Stimulated activated memory B cell treated with anti-CD40 and anti-IgM and Interleukin-4, amounts not matched to agents 10 μg/mL and 1 μg/mL and 100 μg/mL, for 72 hours (primary cell): ENCODE measurements at regions not wholly inside any gene's neighbourhood (a gene's known extent, or its start where the extent isn't known, plus 50 kb on each side); places are given as distances from the start of the nearest gene placed in this dataset.

Experiments
- ATAC-seq: fragments of 150-1000 bp; cut with Tn5 transposase; 2 replicates; pipeline ENCODE4 v1.10.0; 2021
- H3K27ac Mint-ChIP-seq: one replicate; pipeline ENCODE4 v1.8.0; 2022; ENCODE audit warnings: mild to moderate bottlenecking, mixed read lengths
- H3K27me3 Mint-ChIP-seq: one replicate; pipeline ENCODE4 v1.8.0; 2022; ENCODE audit warnings: mixed read lengths
- H3K36me3 Mint-ChIP-seq: one replicate; pipeline ENCODE4 v1.8.0; 2022; ENCODE audit warnings: mixed read lengths
- H3K4me1 Mint-ChIP-seq: one replicate; pipeline ENCODE4 v1.8.0; 2022; ENCODE audit warnings: mixed read lengths
- H3K4me3 Mint-ChIP-seq: one replicate; pipeline ENCODE4 v1.8.0; 2022; ENCODE audit warnings: mild to moderate bottlenecking, moderate library complexity, mixed read lengths
- H3K9me3 Mint-ChIP-seq: one replicate; pipeline ENCODE4 v1.8.0; 2022; ENCODE audit warnings: mixed read lengths

- Mint-ChIP-seq H3K9me3 (peaks cover 13% of the 10 kb centered on the region), H3K4me3 (no peak overlapping the region), H3K4me1 (no peaks in the 10 kb centered on the region), H3K27ac (no peak overlapping the region), H3K36me3 (no peaks in the 10 kb centered on the region), H3K27me3 (no peaks in the 10 kb centered on the region)
- ATAC-seq, result no peak
Measured at GRCh38 chr2:52571380-52572347, 1195.9 kb upstream of the CHAC2 start.

- H3K4me1 Mint-ChIP-seq, result no peaks in the 10 kb centered on the region
- H3K9me3 Mint-ChIP-seq, result peaks cover 16% of the 10 kb centered on the region
- H3K27me3 Mint-ChIP-seq, result no peaks in the 10 kb centered on the region
- no peaks in the 10 kb centered on the region for H3K36me3 Mint-ChIP-seq
- H3K4me3 Mint-ChIP-seq, result no peak overlapping the region
- no peak for ATAC-seq
- H3K27ac Mint-ChIP-seq, result no peak overlapping the region
Measured at GRCh38 chr2:52570716-52571115, 1196.9 kb upstream of the CHAC2 start.

DNA sequence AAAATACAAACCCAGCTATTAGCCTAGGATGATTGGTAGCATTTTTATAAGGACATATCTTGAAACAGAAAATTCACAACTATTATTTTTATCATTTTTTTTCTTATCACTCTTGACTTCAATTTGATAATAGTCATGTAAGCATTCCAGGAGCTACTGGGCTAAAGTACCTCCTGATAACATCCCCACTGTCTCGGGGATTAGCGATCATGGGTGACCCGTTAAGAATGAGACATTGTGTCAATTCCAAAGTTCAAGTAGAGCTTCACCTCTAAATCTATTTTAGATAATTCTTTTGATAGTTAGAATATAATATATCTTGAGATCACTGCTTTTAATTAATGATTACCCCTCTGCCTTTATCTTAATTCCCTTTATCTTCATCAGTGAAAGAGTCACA, 1204.5 kb upstream of the CHAC2 start:
- H3K4me3 Mint-ChIP-seq, result no peak overlapping the region

DNA sequence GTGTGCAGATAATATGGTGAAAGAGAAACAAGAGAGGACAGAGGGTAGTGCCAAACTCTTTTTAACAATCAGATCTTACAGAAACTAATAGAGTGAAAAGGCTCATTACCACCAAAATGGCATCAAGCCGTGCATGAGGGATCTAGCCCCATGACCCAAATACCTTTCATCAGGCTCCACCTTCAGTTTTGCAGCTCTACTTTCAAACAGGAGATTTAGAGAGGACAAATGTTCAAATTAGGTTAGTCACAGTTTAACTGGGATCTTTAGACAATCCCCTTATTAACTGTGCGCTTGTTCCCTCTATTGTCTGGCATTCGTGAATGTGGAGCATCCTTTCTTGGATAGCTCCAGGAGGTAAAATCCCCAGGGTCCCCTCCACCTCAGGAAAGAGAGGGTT, 1209.3 kb upstream of the CHAC2 start:
- ATAC-seq, result no peak
- peaks cover under 1% of the 10 kb centered on the region for H3K9me3 Mint-ChIP-seq
- H3K36me3 Mint-ChIP-seq, result no peaks in the 10 kb centered on the region
- H3K4me3 Mint-ChIP-seq, result no peak overlapping the region
- H3K4me1 Mint-ChIP-seq, result no peaks in the 10 kb centered on the region
- no peaks in the 10 kb centered on the region for H3K27me3 Mint-ChIP-seq
- H3K27ac Mint-ChIP-seq, result no peak overlapping the region

More for the DNA sequence above, 1204.5 kb upstream of the CHAC2 start:
- no peaks in the 10 kb centered on the region for H3K36me3 Mint-ChIP-seq
- no peak overlapping the region for H3K27ac Mint-ChIP-seq
- ATAC-seq, result no peak
- no peaks in the 10 kb centered on the region for H3K4me1 Mint-ChIP-seq
- no peaks in the 10 kb centered on the region for H3K27me3 Mint-ChIP-seq
- peaks cover 3% of the 10 kb centered on the region for H3K9me3 Mint-ChIP-seq

- H3K27ac Mint-ChIP-seq, result no peak overlapping the region
- no peaks in the 10 kb centered on the region for H3K4me1 Mint-ChIP-seq
- H3K4me3 Mint-ChIP-seq, result no peak overlapping the region
- no peak for ATAC-seq
- H3K27me3 Mint-ChIP-seq, result no peaks in the 10 kb centered on the region
- H3K9me3 Mint-ChIP-seq, result peaks cover 3% of the 10 kb centered on the region
- H3K36me3 Mint-ChIP-seq, result no peaks in the 10 kb centered on the region
Measured at GRCh38 chr2:52542297-52542696, 1225.3 kb upstream of the CHAC2 start.

DNA sequence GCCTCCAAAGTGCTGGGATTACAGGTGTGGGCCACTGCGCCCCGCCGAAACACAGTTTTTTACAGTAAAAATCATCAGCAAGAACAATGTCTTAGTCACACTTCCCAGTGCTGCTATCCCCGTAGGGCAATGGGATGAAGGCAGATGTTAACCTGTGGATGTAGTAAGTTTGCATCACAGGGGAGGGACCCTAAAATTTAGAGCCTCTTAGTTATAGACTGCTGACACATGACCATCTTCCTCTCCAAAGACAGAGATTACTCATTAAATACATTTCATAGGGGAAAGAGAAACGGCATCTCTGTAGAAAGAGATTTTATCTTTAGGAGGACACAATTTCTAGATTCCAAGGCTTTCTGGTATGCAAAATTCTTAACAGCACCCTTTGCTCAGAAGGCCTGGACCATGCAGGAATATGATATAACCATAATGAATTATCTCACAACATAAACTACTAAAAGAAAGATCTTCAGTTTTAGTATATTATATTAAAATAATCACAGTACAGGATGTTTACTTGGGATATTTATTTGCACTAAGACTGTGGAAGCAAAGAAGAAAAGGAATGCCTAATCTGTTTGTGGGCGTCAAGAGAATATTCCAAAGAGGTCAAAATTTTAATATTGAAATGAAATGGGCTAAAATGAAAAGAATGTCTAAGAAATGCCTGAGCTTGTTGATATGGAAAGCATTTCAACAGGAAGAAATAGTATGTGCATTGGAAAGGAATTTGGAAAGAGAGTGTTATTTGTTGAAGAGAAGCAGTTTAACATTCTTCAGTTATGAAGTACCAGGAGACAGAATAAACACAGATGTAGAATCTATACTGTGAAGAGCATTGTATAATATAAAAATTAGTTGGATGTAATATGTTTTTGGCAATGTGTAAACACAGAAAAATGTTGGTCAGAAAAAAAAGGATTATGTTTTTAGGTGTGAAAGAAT, 1228.3 kb upstream of the CHAC2 start:
- H3K4me3 Mint-ChIP-seq, result no peak overlapping the region

DNA sequence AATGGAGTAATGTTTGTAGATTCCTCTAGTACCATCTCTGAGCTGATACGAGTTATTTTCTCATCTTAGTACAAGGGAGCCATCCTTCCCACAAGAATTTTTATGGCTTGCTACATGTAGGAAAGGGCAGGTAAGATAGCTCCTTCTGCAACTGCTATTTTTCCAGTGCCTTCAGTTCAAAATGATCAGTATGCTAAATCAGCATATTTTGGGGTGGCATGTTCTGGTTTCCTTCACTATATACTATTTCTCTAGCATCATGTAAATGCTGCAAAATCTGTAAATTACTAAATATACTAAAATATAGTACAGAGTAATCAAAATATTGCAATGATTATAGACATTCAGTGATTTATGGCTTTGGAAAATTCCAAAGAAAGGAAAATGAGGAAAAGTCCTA, 1230.0 kb upstream of the CHAC2 start:
- no peaks in the 10 kb centered on the region for H3K4me1 Mint-ChIP-seq
- no peak for ATAC-seq
- H3K4me3 Mint-ChIP-seq, result no peak overlapping the region
- H3K9me3 Mint-ChIP-seq, result peaks cover 3% of the 10 kb centered on the region
- no peaks in the 10 kb centered on the region for H3K36me3 Mint-ChIP-seq
- no peak overlapping the region for H3K27ac Mint-ChIP-seq
- no peaks in the 10 kb centered on the region for H3K27me3 Mint-ChIP-seq

More for the DNA sequence above, 1228.3 kb upstream of the CHAC2 start:
- H3K27me3 Mint-ChIP-seq, result no peaks in the 10 kb centered on the region
- H3K9me3 Mint-ChIP-seq, result peaks cover 2% of the 10 kb centered on the region
- ATAC-seq, result no peak
- no peaks in the 10 kb centered on the region for H3K36me3 Mint-ChIP-seq
- no peaks in the 10 kb centered on the region for H3K4me1 Mint-ChIP-seq
- no peak overlapping the region for H3K27ac Mint-ChIP-seq

DNA sequence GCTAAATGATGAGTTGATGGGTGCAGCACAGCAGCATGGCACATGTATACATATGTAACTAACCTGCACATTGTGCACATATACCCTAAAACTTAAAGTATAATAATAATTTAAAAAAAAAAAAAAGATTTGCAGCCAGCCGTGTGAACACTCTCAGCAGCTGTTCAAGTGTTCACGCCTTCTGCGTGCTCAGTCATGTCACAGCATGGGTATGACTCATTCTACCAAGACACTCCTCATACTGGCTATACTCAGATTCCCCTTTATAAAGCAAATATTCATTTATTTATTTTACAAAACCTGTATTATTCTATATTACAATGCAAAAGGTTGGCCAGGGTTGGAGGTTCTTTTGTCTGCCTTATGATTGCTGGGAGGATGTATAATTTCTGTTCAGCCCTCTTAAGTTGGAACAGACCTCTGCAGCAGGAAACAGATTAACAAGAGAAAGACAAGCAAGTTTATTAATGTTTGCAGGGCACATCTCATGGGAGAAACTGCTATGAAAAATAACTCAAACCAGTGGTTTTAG, 1230.6 kb upstream of the CHAC2 start:
- ATAC-seq, result no peak
- no peaks in the 10 kb centered on the region for H3K4me1 Mint-ChIP-seq
- H3K9me3 Mint-ChIP-seq, result peaks cover 3% of the 10 kb centered on the region
- H3K27ac Mint-ChIP-seq, result no peak overlapping the region
- no peak overlapping the region for H3K4me3 Mint-ChIP-seq
- no peaks in the 10 kb centered on the region for H3K36me3 Mint-ChIP-seq
- no peaks in the 10 kb centered on the region for H3K27me3 Mint-ChIP-seq

- Mint-ChIP-seq H3K36me3 (no peaks in the 10 kb centered on the region), H3K27ac (no peak overlapping the region), H3K9me3 (peaks cover 6% of the 10 kb centered on the region), H3K4me1 (no peaks in the 10 kb centered on the region), H3K27me3 (no peaks in the 10 kb centered on the region), H3K4me3 (no peak overlapping the region)
- no peak for ATAC-seq
Measured at GRCh38 chr2:52532956-52533355, 1234.6 kb upstream of the CHAC2 start.

- Mint-ChIP-seq H3K9me3 (peaks cover 3% of the 10 kb centered on the region), H3K4me1 (no peaks in the 10 kb centered on the region), H3K4me3 (no peak overlapping the region), H3K27me3 (no peaks in the 10 kb centered on the region), H3K36me3 (no peaks in the 10 kb centered on the region), H3K27ac (no peak overlapping the region)
- ATAC-seq, result no peak
Measured at GRCh38 chr2:52526735-52527134, 1240.9 kb upstream of the CHAC2 start.

- Mint-ChIP-seq H3K36me3 (no peaks in the 10 kb centered on the region), H3K4me1 (no peaks in the 10 kb centered on the region), H3K9me3 (no peaks in the 10 kb centered on the region), H3K4me3 (no peak overlapping the region), H3K27ac (no peak overlapping the region), H3K27me3 (no peaks in the 10 kb centered on the region)
- no peak for ATAC-seq
Measured at GRCh38 chr2:52520644-52521043, 1247.0 kb upstream of the CHAC2 start.

DNA sequence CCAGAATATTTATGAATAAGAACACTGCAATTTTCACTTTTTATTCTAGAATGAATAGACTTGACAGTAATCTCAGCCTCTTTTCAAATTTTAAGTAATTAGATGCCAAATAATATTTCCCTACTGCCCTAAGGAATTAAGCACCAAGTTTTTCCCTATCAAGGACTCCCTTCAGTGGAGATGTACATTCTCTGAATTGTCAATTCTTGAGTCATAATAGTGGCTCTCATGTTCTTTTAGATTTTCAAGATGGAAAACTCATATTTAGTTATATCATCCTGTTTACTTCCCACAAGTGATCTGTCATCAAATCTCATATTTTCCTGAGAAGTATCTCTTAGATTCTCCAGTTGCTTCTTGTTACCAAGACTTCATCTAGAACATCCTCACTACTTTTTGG, 1248.9 kb upstream of the CHAC2 start:
- Mint-ChIP-seq H3K4me1 (no peaks in the 10 kb centered on the region), H3K27ac (no peak overlapping the region), H3K4me3 (no peak overlapping the region), H3K9me3 (no peaks in the 10 kb centered on the region), H3K36me3 (no peaks in the 10 kb centered on the region), H3K27me3 (no peaks in the 10 kb centered on the region)
- no peak for ATAC-seq

GRCh38 chr2:52512760-52513159, 1254.8 kb upstream of the CHAC2 start:
- no peak overlapping the region for H3K4me3 Mint-ChIP-seq
- H3K27ac Mint-ChIP-seq, result no peak overlapping the region
- no peaks in the 10 kb centered on the region for H3K36me3 Mint-ChIP-seq
- H3K4me1 Mint-ChIP-seq, result no peaks in the 10 kb centered on the region
- no peaks in the 10 kb centered on the region for H3K27me3 Mint-ChIP-seq
- no peaks in the 10 kb centered on the region for H3K9me3 Mint-ChIP-seq
- ATAC-seq, result no peak

GRCh38 chr2:52510432-52510831, 1257.2 kb upstream of the CHAC2 start:
- Mint-ChIP-seq H3K36me3 (no peaks in the 10 kb centered on the region), H3K4me3 (no peak overlapping the region), H3K27ac (no peak overlapping the region), H3K27me3 (no peaks in the 10 kb centered on the region), H3K9me3 (no peaks in the 10 kb centered on the region), H3K4me1 (no peaks in the 10 kb centered on the region)
- no peak for ATAC-seq

GRCh38 chr2:52502476-52502860, 1265.1 kb upstream of the CHAC2 start:
- no peaks in the 10 kb centered on the region for H3K36me3 Mint-ChIP-seq
- no peaks in the 10 kb centered on the region for H3K4me1 Mint-ChIP-seq
- no peaks in the 10 kb centered on the region for H3K27me3 Mint-ChIP-seq
- peaks cover 3% of the 10 kb centered on the region for H3K9me3 Mint-ChIP-seq
- H3K4me3 Mint-ChIP-seq, result no peak overlapping the region
- no peak for ATAC-seq
- no peak overlapping the region for H3K27ac Mint-ChIP-seq
